HL-60 (cell line): ENCODE measurements at regions not wholly inside any gene's neighbourhood (a gene's known extent, or its start where the extent isn't known, plus 50 kb on each side); places are given as distances from the start of the nearest gene placed in this dataset.
"Not testable (repeated sequence)": the region's sequence is repeated elsewhere in the genome, so short reads cannot be mapped to it uniquely, and the experiment has no call there.

Experiments
- POLR2AphosphoS5 ChIP-seq: IDR thresholded peaks from 2 replicates; pipeline ENCODE4 v1.6.1; 2012; ENCODE audit warnings: low read depth
- TF ChIP-seq, protein P1 (sequence below): IDR thresholded peaks from one replicate; pipeline ENCODE4 v1.5.1; 2011; ENCODE audit warnings: low read length, control low read depth, inconsistent platforms; ENCODE audit not compliant: insufficient read depth
- TF ChIP-seq, protein P2 (sequence below): IDR thresholded peaks from 2 replicates; pipeline ENCODE4 v1.6.1; 2012; ENCODE audit warnings: low read depth; ENCODE audit not compliant: insufficient replicate concordance

DNA sequence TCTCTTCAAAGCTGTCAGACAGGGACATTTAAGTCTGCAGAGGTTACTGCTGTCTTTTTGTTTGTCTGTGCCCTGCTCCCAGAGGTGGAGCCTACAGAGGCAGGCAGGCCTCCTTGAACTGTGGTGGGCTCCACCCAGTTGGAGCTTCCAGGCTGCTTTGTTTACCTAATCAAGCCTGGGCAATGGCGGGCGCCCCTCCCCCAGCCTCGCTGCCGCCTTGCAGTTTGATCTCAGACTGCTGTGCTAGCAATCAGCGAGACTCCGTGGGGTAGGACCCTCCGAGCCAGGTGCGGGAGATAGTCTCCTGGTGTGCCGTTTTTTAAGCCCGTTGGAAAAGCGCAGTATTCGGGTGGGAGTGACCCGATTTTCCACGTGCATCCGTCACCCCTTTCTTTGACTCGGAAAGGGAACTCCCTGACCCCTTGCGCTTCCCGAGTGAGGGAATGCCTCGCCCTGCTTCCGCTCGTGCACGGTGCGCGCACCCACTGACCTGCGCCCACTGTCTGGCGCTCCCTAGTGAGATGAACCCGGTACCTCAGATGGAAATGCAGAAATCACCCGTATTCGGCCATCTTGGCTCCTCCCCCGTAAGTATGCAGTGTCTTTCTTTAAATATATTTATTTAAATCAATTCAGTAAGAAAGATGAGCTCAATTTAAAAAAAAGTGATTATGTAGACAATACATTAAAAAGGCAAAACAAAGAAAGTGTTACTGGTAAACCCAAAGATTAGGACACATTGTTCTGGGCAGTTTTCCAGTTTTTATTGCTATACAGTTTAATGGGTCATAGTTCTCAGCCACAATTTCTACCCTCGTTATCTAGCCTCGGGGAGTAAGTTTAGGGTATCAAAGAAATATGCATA is 91.2 kb upstream of the GRM7 start:
- TF ChIP-seq, protein P1, sequence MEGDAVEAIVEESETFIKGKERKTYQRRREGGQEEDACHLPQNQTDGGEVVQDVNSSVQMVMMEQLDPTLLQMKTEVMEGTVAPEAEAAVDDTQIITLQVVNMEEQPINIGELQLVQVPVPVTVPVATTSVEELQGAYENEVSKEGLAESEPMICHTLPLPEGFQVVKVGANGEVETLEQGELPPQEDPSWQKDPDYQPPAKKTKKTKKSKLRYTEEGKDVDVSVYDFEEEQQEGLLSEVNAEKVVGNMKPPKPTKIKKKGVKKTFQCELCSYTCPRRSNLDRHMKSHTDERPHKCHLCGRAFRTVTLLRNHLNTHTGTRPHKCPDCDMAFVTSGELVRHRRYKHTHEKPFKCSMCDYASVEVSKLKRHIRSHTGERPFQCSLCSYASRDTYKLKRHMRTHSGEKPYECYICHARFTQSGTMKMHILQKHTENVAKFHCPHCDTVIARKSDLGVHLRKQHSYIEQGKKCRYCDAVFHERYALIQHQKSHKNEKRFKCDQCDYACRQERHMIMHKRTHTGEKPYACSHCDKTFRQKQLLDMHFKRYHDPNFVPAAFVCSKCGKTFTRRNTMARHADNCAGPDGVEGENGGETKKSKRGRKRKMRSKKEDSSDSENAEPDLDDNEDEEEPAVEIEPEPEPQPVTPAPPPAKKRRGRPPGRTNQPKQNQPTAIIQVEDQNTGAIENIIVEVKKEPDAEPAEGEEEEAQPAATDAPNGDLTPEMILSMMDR, result not testable (repeated sequence)
- TF ChIP-seq POLR2AphosphoS5, result not testable (repeated sequence)
- TF ChIP-seq, protein P2, sequence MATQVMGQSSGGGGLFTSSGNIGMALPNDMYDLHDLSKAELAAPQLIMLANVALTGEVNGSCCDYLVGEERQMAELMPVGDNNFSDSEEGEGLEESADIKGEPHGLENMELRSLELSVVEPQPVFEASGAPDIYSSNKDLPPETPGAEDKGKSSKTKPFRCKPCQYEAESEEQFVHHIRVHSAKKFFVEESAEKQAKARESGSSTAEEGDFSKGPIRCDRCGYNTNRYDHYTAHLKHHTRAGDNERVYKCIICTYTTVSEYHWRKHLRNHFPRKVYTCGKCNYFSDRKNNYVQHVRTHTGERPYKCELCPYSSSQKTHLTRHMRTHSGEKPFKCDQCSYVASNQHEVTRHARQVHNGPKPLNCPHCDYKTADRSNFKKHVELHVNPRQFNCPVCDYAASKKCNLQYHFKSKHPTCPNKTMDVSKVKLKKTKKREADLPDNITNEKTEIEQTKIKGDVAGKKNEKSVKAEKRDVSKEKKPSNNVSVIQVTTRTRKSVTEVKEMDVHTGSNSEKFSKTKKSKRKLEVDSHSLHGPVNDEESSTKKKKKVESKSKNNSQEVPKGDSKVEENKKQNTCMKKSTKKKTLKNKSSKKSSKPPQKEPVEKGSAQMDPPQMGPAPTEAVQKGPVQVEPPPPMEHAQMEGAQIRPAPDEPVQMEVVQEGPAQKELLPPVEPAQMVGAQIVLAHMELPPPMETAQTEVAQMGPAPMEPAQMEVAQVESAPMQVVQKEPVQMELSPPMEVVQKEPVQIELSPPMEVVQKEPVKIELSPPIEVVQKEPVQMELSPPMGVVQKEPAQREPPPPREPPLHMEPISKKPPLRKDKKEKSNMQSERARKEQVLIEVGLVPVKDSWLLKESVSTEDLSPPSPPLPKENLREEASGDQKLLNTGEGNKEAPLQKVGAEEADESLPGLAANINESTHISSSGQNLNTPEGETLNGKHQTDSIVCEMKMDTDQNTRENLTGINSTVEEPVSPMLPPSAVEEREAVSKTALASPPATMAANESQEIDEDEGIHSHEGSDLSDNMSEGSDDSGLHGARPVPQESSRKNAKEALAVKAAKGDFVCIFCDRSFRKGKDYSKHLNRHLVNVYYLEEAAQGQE, result not testable (repeated sequence)
